ENCODE measurements at regions not wholly inside any gene's neighbourhood (a gene's known extent, or its start where the extent isn't known, plus 50 kb on each side); places are given as distances from the start of the nearest gene placed in this dataset.

- TF ChIP-seq SPI1 (IDR thresholded peaks at IDR 0.05; ENCODE audit: low read depth, low read length) (no peak), POLR2AphosphoS5 (IDR thresholded peaks at IDR 0.05; ENCODE audit: low read depth, low read length) (no peak), TAF1 (IDR thresholded peaks at IDR 0.05; ENCODE audit: low read depth, low read length) (no peak), POLR2A (IDR thresholded peaks at IDR 0.05; ENCODE audit: low read depth, low read length) (no peak)
These were observed 296.0 kb upstream of the DMRT1 start for GRCh38 chr9:545480-545879.

All from GM12891 (cell line).